ENCODE measurements at regions not wholly inside any gene's neighbourhood (a gene's known extent, or its start where the extent isn't known, plus 50 kb on each side); places are given as distances from the start of the nearest gene placed in this dataset.

DNA sequence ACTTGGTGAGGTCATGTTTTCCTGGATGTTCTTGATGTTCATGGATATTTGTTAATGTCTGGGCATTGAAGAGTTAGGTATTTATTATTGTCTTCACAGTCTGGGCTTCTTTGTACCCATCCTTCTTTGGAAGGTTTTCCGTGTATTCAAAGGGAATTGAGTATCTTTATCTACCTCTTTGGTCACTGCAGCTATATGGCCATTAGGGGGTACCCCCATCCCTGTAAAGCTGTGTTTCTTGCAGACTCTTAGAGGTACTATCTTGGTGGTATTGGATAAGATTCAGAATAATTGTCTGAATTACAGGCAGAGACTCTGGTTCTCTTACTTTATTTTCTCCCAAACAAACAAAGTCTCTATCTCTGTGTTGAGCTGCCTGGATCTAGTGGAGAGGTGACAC lies 401.6 kb upstream of the FSIP2 start:
- no peak overlapping the region for H2AFZ ChIP-seq (ENCODE audit: low read length)
- no peaks in the 10 kb centered on the region for H3K79me2 ChIP-seq (ENCODE audit: insufficient read depth, low read depth, low read length)
- H3K4me1 ChIP-seq (ENCODE audit: insufficient read depth, low read length, poor library complexity, severe bottlenecking) = no peaks in the 10 kb centered on the region
- POLR2A ChIA-PET = no interaction called here
- no peaks in the 10 kb centered on the region for H4K20me1 ChIP-seq (ENCODE audit: insufficient read depth, low read length)
- BruUV-seq (replicated peaks) = no TSS peak
- H3K9me3 ChIP-seq (ENCODE audit: low read length) = no peaks in the 10 kb centered on the region
- no peaks in the 10 kb centered on the region for H3K9me2 ChIP-seq (ENCODE audit: insufficient read depth, low read length)
- H3K4me3 ChIP-seq (ENCODE audit: low read depth, low read length, poor library complexity, severe bottlenecking) = no peak overlapping the region
- no peak overlapping the region for H3K27ac ChIP-seq (ENCODE audit: low read depth, low read length, poor library complexity, severe bottlenecking)
- no peaks in the 10 kb centered on the region for H3K36me3 ChIP-seq (ENCODE audit: insufficient read depth, low read length)
- H3K4me2 ChIP-seq (ENCODE audit: low read length) = no peak overlapping the region
- CTCF ChIA-PET (ENCODE audit: unreplicated experiment) = no interaction called here
- intact Hi-C loops (cut with micrococcal nuclease; ENCODE audit: unreplicated experiment) = no loop called here
- no peak for DNase-seq (ENCODE audit: low spot score)
- TF ChIP-seq, protein P1, sequence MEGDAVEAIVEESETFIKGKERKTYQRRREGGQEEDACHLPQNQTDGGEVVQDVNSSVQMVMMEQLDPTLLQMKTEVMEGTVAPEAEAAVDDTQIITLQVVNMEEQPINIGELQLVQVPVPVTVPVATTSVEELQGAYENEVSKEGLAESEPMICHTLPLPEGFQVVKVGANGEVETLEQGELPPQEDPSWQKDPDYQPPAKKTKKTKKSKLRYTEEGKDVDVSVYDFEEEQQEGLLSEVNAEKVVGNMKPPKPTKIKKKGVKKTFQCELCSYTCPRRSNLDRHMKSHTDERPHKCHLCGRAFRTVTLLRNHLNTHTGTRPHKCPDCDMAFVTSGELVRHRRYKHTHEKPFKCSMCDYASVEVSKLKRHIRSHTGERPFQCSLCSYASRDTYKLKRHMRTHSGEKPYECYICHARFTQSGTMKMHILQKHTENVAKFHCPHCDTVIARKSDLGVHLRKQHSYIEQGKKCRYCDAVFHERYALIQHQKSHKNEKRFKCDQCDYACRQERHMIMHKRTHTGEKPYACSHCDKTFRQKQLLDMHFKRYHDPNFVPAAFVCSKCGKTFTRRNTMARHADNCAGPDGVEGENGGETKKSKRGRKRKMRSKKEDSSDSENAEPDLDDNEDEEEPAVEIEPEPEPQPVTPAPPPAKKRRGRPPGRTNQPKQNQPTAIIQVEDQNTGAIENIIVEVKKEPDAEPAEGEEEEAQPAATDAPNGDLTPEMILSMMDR (conservative IDR thresholded peaks at IDR 0.05; ENCODE audit: low read length) = no peak
- no peak for TF ChIP-seq EZH2phosphoT487 (IDR thresholded peaks at IDR 0.05; ENCODE audit: borderline replicate concordance, low read depth, low read length)

DNA sequence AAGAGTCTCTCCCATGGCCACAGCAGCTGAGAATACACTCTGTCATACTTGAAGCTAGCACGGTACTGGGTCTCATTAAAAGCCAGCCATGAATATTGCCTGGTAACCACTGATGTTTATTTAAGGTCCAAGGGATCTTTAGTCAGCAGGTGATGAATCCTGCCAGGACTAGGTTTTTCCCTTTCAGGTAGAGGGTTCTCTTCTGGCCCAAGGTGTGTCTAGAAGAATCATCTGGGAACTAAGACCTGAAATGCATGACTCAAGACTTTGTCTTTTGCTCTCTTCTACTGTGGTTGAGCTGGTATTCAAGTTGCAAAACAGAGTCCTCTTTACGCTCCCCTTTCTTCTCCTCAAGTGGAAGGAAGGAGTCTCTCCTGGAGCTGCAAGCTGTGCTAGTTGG lies 400.5 kb upstream of the FSIP2 start:
- DNase-seq (ENCODE audit: low spot score) = no peak
- Histone ChIP-seq H3K36me3 (ENCODE audit: insufficient read depth, low read length) (no peaks in the 10 kb centered on the region), H2AFZ (ENCODE audit: low read length) (no peak overlapping the region), H4K20me1 (ENCODE audit: insufficient read depth, low read length) (no peaks in the 10 kb centered on the region), H3K4me2 (ENCODE audit: low read length) (no peak overlapping the region), H3K27ac (ENCODE audit: low read depth, low read length, poor library complexity, severe bottlenecking) (no peak overlapping the region), H3K9me2 (ENCODE audit: insufficient read depth, low read length) (no peaks in the 10 kb centered on the region), H3K79me2 (ENCODE audit: insufficient read depth, low read depth, low read length) (no peaks in the 10 kb centered on the region), H3K9me3 (ENCODE audit: low read length) (no peaks in the 10 kb centered on the region), H3K4me1 (ENCODE audit: insufficient read depth, low read length, poor library complexity, severe bottlenecking) (no peaks in the 10 kb centered on the region), H3K4me3 (ENCODE audit: low read depth, low read length, poor library complexity, severe bottlenecking) (no peak overlapping the region)
- intact Hi-C loops (cut with micrococcal nuclease; ENCODE audit: unreplicated experiment) = no loop called here
- POLR2A ChIA-PET = no interaction called here
- CTCF ChIA-PET (ENCODE audit: unreplicated experiment) = no interaction called here
- no TSS peak for BruUV-seq (replicated peaks)
- TF ChIP-seq, protein P1 (conservative IDR thresholded peaks at IDR 0.05; ENCODE audit: low read length) = no peak
- TF ChIP-seq EZH2phosphoT487 (IDR thresholded peaks at IDR 0.05; ENCODE audit: borderline replicate concordance, low read depth, low read length) = no peak

DNA sequence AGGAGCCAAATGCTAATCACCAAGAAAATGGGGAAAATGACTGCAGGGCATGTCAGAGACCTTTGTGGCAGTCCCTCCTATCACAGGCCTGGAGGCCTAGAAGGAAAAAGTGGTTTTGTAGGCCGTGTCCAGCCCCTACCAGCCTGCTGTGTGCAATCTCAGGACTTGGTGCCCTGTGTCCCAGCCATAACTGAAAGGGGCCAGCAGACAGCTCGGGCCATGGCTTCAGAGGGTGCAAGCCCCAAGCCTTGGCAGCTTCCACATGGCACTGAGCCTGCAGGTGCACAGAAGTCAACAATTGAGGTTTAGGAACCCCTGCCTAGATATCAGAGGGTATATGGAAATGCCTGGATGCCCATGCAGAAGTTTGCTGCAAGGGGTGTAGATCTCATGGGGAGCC lies 391.2 kb upstream of the FSIP2 start:
- Histone ChIP-seq H2AFZ (ENCODE audit: low read length) (no peak overlapping the region), H3K4me2 (ENCODE audit: low read length) (no peak overlapping the region), H3K36me3 (ENCODE audit: insufficient read depth, low read length) (no peaks in the 10 kb centered on the region), H3K4me1 (ENCODE audit: insufficient read depth, low read length, poor library complexity, severe bottlenecking) (no peaks in the 10 kb centered on the region), H3K9me3 (ENCODE audit: low read length) (no peaks in the 10 kb centered on the region), H3K4me3 (ENCODE audit: low read depth, low read length, poor library complexity, severe bottlenecking) (no peak overlapping the region), H3K9me2 (ENCODE audit: insufficient read depth, low read length) (no peaks in the 10 kb centered on the region), H3K79me2 (ENCODE audit: insufficient read depth, low read depth, low read length) (no peaks in the 10 kb centered on the region), H3K27ac (ENCODE audit: low read depth, low read length, poor library complexity, severe bottlenecking) (no peak overlapping the region), H4K20me1 (ENCODE audit: insufficient read depth, low read length) (no peaks in the 10 kb centered on the region)
- POLR2A ChIA-PET = no interaction called here
- no TSS peak for BruUV-seq (replicated peaks)
- no peak for TF ChIP-seq EZH2phosphoT487 (IDR thresholded peaks at IDR 0.05; ENCODE audit: borderline replicate concordance, low read depth, low read length)
- TF ChIP-seq, protein P1 (conservative IDR thresholded peaks at IDR 0.05; ENCODE audit: low read length) = no peak
- CTCF ChIA-PET (ENCODE audit: unreplicated experiment) = no interaction called here
- DNase-seq (ENCODE audit: low spot score) = no peak
- intact Hi-C loops (cut with micrococcal nuclease; ENCODE audit: unreplicated experiment) = no loop called here
